NCI-H2171 (cell line): ENCODE measurements at regions not wholly inside any gene's neighbourhood (a gene's known extent, or its start where the extent isn't known, plus 50 kb on each side); places are given as distances from the start of the nearest gene placed in this dataset.

Experiments used
- DNase-seq: peaks from one replicate; lab custom pipeline; 2025; lab: John Stamatoyannopoulos, UW

DNA sequence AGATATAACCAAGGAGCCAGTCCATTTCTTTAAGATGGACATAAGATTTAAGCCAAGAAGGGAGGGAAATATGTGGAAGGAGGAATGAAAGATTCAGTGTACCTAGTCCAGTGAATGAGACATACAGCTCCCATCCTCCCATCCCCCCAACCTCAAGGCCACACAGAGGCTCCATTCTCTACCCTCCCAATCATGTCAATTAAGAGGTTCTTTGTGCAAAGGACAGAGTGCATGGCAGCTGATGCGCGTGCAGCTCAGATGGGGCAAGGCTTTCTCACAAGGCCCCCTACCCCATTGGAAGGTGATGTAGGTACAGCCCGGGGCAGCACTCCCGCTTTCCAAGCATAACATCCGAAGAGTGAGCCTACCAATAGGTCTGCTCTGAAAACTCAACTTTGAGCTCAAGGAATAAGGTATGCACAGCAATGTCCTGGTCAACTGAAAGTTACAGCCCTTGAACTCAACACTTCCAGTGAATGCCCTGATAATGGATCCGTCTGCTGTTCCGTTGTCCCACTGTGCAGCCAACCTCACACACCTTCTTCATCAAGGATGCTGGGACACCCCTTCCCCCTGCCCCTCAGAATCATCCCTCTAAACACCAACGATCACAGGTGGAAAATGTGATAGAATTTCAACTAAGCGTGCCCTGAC is 458.1 kb downstream of the SOX9 start:
- DNase-seq, result no peak

GRCh38 chr17:72579990-72580320 is 459.1 kb downstream of the SOX9 start:
- no peak for DNase-seq

DNA sequence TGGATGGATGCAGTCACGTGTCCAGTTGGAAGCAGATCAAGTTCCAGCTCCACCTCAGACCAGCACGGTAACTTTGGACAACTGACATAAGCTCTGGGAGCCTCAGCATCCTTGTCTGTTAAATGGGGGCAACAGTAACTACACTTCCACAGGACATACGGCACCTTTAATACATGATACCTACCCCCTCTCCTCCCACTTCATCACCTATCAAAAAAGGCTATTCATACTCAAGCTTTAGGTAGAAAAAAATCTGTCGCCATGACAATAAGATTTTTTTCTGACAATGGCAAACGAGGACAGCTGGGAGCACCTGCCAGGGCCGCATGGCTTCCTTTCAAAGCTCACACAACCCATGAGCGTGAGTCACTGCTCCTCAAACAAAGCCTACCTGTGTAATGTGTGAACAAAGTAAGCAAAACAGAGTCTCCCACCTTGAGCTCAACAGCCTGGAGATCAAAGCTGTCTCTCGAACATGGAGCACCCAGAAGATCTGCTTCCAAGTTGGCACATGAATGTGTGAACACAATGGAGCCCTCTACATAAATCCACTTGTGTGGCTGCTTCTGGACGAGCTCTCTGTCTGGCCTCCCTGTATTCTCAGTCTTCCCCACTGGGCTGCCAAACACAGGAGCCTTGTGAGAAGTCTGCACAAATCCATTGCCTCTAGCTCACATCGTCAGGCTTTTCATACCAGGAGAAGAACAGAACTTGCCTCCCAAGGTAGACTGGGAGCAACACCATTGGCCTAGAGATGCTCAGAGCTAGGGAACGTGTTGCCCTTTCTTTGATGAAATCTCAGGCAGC is 459.7 kb downstream of the SOX9 start:
- peak; percentile 33 for DNase-seq

DNA sequence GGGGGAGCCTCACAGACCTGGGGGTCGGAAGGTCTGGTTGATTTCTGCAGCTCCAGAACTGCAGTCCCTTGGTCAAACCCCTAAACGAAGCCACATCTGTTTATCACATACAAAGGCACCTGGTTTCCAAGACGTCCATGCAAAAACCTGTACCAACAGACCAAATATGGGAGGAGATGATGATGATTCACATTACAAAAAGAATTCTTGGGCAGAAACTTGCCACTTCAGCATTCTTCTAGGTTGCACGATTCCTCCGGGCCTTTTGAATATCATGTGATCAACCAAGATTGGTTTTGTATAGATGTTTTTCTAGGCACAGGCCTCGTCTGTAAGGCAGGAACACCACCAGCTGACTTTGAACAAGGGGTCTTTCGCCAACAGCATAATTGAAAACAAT is 466.3 kb downstream of the SOX9 start:
- DNase-seq, result no peak

DNA sequence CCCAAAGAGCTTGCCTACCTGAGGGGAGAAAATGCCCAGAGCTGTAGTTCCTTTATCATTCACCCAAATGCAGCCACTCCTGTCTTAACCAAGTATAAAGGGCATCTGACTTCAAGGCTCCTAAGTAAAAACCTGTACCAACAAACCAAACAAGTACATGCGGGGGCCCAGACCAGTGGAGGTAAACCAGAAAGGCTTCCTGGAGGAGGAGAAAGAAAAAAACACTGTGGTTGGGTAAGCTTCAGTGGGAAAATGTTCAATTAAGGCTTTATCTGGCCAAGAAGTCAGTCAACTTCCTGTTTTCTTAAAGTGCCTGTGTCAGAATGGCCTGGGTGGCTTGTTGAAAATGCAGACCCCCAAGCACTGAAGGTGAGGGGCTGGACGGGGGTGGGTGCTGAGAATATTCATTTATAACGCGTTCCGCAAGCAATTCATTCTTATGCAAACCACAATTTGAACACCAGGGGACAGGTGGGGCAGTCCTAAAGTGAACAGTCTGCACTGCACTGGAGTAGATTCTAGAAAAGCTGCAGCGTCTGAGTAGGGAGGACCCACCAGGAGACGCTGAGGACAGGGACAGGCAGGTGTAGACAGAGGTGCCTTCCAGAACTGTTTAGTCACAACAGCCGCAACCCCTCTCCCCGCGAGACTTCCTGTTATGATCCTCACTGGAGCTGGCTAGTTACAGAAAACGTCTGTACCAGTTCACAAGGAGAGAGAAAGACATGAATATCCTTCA is 467.1 kb downstream of the SOX9 start:
- DNase-seq, result no peak

DNA sequence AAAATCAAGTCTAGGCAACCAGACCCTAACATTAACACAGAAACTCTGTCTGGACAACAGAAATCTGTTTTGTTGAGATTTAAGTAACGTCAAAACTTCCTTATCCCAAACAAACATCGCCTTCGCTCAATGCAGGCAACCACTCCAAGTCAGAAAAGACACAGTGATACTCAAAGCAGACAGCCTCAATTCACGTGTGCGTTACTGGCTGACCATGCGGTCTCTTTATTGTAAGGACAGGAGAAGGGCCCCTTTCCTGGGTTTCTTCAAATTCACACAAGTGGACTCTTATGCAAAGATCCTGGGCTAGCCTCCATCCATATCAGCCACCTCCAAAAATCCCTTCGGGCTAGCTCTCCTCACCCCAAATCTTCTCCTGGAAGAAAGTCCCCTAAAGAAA is 467.7 kb downstream of the SOX9 start:
- no peak for DNase-seq

DNA sequence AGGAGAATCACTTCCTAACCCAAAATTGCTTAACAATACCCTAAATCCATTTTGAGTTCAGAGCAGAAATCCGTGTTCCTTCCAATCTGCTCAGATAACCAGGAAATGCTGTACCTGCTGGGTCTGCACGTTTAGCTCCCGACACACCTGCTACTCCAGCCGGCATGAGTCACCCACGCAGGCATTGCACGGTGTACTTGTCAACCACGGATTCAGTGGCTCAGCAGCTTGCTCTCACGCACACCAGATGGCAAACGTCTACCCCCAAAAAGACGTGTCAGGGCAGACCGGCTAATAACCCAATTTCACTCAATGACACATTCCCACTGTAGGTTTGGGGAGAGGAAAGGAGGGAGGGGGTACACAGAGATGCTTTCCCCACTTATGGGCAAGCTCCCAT is 468.1 kb downstream of the SOX9 start:
- peak; percentile 91 for DNase-seq

DNA sequence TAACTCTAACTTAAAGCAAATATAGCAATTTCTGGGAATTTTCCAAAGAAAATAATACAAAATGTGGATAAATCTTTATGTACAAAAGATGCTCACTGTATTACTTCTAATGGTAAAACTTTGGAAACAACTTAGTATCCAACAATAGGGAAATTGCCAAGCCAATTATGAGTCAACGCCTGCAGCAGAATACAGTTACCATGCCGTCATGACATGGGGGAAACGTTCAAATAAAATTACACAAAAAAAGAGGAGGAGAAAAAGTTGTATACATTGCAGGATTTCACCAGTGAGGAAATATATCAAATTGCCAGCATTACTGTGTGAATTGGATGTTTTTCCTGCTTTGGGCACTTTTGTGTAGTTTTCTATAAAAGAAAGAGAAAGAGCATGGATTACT is 469.6 kb downstream of the SOX9 start:
- no peak for DNase-seq

GRCh38 chr17:72590882-72591281 is 470.1 kb downstream of the SOX9 start:
- no peak for DNase-seq

GRCh38 chr17:72591289-72592241 is 470.7 kb downstream of the SOX9 start:
- DNase-seq, result no peak

- peak; percentile 75 for DNase-seq
Measured at GRCh38 chr17:72592242-72592966, 471.6 kb downstream of the SOX9 start.

DNA sequence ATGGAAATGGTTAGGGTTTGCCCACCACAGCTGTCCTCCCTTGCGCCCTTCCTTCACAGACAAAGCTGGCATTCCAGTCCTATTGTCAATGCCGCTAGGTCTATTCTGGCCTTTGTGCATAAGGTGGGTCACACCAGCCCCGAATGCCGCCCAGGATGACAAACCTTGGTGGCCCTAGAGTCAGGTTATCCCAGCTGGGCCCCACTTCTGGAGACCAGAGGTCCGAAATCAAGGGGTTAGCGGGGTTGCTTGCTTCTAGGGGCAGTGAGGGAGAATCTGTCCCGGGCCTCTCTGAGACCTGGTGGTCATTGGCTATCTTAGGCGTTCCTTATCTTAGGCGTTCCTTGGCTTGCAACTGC is 472.1 kb downstream of the SOX9 start:
- no peak for DNase-seq

GRCh38 chr17:72594248-72594647 is 473.4 kb downstream of the SOX9 start:
- no peak for DNase-seq
